PFSK-1 (cell line): ENCODE measurements at regions not wholly inside any gene's neighbourhood (a gene's known extent, or its start where the extent isn't known, plus 50 kb on each side); places are given as distances from the start of the nearest gene placed in this dataset.

Source experiments
- FOXP2 ChIP-seq: optimal IDR thresholded peaks from 2 replicates; pipeline ENCODE3; 2011; ENCODE audit warnings: borderline replicate concordance, control low read depth, inconsistent platforms; ENCODE audit not compliant: insufficient read depth; ENCODE audit errors: extremely low read length, extremely low read depth
- POLR2AphosphoS5 ChIP-seq: IDR thresholded peaks from 2 replicates; pipeline ENCODE4 v1.6.1; 2012; ENCODE audit warnings: low read depth, mild to moderate bottlenecking, control low read depth, low read length, moderate library complexity
- REST ChIP-seq, 2 experiments: IDR thresholded peaks; 2 replicates each; pipeline versions ENCODE4 v1.6.1 to v1.8.0; 2011 to 2012; ENCODE audit warnings: low read depth in 2 of 2, low read length in 2 of 2, control low read depth in 1 of 2, inconsistent platforms in 1 of 2, mild to moderate bottlenecking in 1 of 2, moderate library complexity in 1 of 2; ENCODE audit not compliant: insufficient read depth in 1 of 2
- SIN3A ChIP-seq: IDR thresholded peaks from 2 replicates; pipeline ENCODE4 v1.6.1; 2012; ENCODE audit warnings: mild to moderate bottlenecking, low read length, moderate library complexity, borderline replicate concordance; ENCODE audit not compliant: insufficient read depth
- TAF1 ChIP-seq: IDR thresholded peaks from 2 replicates; pipeline ENCODE4 v1.6.1; 2012; ENCODE audit warnings: low read length, control low read depth, borderline replicate concordance; ENCODE audit not compliant: insufficient read depth

- TF ChIP-seq POLR2AphosphoS5 (no peak), FOXP2 (no peak), TAF1 (no peak), REST (IDR thresholded peaks at IDR 0.05; ENCODE audit: insufficient read depth in 1 of 2, low read depth in 2 of 2, low read length in 2 of 2) (no peak), SIN3A (no peak)
These were observed 414.0 kb upstream of the ACTBL2 start for GRCh38 chr5:57896576-57896975.

- TF ChIP-seq REST (IDR thresholded peaks at IDR 0.05; ENCODE audit: insufficient read depth in 1 of 2, low read depth in 2 of 2, low read length in 2 of 2), result no peak
- no peak for TF ChIP-seq POLR2AphosphoS5
- no peak for TF ChIP-seq TAF1
- TF ChIP-seq FOXP2, result no peak
- TF ChIP-seq SIN3A, result no peak
These were observed 413.2 kb upstream of the ACTBL2 start for GRCh38 chr5:57895766-57896165.

- TF ChIP-seq SIN3A (no peak), REST (IDR thresholded peaks at IDR 0.05; ENCODE audit: insufficient read depth in 1 of 2, low read depth in 2 of 2, low read length in 2 of 2) (no peak), POLR2AphosphoS5 (no peak), TAF1 (no peak), FOXP2 (no peak)
These were observed 411.3 kb upstream of the ACTBL2 start for GRCh38 chr5:57893926-57894325.

- TF ChIP-seq REST (IDR thresholded peaks at IDR 0.05; ENCODE audit: insufficient read depth in 1 of 2, low read depth in 2 of 2, low read length in 2 of 2), result no peak
- no peak for TF ChIP-seq SIN3A
- no peak for TF ChIP-seq FOXP2
- no peak for TF ChIP-seq POLR2AphosphoS5
- TF ChIP-seq TAF1, result no peak
These were observed 408.8 kb upstream of the ACTBL2 start for GRCh38 chr5:57891443-57891842.

GRCh38 chr5:57889558-57889957 is 406.9 kb upstream of the ACTBL2 start:
- TF ChIP-seq SIN3A (no peak), REST (IDR thresholded peaks at IDR 0.05; ENCODE audit: insufficient read depth in 1 of 2, low read depth in 2 of 2, low read length in 2 of 2) (no peak), FOXP2 (no peak), POLR2AphosphoS5 (no peak), TAF1 (no peak)
